HG03565 (cell line): ENCODE measurements at regions not wholly inside any gene's neighbourhood (a gene's known extent, or its start where the extent isn't known, plus 50 kb on each side); places are given as distances from the start of the nearest gene placed in this dataset.

ENCODE experiments used
- ATAC-seq: cut with Tn5 transposase; IDR thresholded peaks from one replicate; pipeline ENCODE4 v1.9.1; 2021; ENCODE audit warnings: mild to moderate bottlenecking, moderate library complexity; ENCODE audit not compliant: unreplicated experiment

DNA sequence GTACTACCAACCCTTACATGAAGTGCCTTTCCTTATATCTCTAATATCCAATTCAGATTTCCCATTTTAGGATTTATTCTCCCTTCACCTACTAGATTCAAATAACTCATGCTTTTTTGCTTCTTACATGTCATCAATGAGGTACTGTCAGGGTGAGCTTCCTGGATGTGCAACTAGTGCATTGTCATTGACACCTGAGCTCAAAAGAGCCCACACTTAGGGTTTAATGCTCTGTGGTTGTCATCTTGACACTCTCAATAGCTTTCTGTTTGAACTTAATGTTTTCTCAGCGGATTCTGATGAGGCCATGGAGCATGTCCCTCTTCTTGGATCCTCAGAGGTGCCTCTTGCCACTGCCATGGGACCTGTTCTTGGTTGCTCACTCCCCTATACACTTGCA, 1033.3 kb upstream of the EYS start:
- ATAC-seq = no peak

DNA sequence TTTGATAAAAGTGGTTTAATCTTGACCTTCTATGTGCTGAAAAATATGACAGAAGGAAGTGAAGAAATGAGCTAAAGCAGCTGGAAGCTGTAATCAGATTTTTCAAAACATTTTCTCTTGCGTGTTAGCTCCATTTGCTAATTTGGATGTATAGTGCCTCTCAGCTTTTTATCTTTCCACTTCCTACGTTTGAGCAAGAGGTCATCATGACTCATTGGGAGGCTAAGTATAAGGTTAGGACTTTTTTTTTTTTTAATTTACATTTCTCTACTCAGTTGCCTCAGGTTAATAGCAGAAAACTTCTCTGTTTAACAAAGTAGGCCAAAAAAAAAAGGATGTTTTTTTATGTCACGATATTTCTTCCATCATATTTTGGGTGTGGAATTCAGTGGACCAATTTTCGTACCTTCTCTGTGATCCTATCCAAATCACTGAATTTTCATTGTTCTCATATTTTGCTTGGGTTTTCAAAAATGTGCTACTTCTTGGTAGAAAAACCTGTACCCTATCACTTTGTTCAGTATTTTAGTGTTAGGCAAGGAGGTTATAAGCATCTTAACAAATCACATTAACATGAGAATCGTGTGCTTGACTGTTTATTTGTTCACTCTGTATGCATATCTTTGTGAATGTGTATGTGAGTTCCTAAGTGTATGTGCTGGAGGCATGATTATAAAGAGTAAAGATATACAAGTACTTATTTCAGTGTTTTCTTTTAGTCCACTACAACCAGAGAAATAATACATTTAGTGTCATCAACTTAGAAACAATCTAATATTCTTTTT, 1028.3 kb upstream of the EYS start:
- no peak for ATAC-seq

GRCh38 chr6:66731310-66731709, 1024.3 kb upstream of the EYS start:
- no peak for ATAC-seq

DNA sequence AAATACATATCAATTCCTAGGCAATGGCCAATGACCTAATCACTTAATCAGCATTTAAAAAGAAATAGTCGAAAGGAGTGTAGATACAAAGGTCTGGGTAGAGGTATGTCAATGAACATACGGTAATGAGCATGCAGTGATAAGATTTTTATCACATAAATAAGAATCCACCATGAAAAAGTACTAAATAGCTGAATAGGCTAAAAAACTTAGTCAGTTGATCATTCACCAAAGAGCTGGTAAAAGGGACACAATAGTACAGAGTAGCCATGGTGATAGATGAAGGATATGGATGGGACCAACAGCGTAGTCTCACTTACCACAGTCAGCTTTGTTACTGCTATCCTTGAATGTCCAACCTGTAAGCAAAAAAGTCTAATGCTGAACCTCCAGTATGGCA, 1018.6 kb upstream of the EYS start:
- no peak for ATAC-seq

DNA sequence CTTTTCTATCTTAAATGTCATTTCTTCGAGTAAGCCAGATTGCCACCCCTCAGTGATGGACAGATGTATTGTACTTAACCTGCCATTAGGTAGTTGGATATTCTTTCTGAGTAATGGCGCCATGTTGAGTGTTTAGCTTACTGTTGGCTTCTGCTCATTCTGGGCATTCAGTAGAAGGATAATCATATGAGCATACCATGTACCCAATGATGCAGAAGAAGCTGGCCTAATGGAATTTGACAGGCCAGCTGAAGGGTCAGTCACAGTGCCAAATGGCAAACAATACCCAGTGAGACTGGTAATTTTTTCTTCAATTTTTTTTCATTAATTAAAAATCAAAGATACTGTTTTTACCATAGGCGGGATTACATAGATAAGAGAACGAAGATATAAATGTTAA, 1010.8 kb upstream of the EYS start:
- ATAC-seq = no peak

- ATAC-seq = no peak
These were observed 992.4 kb upstream of the EYS start for GRCh38 chr6:66699385-66699784.

DNA sequence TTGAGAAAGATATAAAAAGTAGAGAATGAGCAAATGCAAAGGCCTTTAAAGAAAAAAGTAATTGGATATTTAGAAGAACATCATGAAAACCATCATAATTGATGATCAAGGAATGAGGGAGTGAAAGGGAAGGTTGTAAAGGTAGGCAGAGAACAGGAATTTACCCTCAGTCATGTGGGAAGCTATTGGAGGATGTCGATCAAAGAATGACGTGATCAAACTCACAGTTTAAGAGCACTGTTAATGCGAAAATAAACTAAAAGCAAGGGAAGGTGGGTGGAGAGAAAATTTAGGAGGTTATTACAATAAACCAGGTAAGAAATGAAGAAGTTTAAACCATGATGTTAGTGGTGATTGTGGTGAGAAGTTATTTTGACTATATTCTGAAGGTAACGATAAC, 982.6 kb upstream of the EYS start:
- ATAC-seq = no peak

GRCh38 chr6:66687611-66688140, 980.6 kb upstream of the EYS start:
- ATAC-seq = no peak

- no peak for ATAC-seq
These were observed 968.9 kb upstream of the EYS start for GRCh38 chr6:66675906-66676305.

DNA sequence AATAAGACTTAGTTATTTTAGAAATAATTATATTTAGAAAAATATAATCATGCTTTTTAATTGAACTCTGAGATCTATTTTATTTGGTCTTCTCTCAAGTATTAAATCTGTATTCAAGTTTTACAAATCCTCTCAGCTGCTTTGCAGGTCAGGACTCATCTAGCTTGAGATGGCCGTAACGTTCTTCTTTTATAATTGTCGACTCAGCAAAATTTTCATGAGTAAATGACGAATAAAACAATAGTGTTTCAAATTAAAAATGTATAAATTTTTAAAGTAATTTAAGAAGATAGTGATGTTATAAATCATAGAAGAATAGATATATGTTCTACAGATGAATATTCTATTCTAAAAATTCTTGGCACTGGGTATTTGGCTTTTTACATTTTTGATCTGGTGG, 957.1 kb upstream of the EYS start:
- ATAC-seq = no peak

DNA sequence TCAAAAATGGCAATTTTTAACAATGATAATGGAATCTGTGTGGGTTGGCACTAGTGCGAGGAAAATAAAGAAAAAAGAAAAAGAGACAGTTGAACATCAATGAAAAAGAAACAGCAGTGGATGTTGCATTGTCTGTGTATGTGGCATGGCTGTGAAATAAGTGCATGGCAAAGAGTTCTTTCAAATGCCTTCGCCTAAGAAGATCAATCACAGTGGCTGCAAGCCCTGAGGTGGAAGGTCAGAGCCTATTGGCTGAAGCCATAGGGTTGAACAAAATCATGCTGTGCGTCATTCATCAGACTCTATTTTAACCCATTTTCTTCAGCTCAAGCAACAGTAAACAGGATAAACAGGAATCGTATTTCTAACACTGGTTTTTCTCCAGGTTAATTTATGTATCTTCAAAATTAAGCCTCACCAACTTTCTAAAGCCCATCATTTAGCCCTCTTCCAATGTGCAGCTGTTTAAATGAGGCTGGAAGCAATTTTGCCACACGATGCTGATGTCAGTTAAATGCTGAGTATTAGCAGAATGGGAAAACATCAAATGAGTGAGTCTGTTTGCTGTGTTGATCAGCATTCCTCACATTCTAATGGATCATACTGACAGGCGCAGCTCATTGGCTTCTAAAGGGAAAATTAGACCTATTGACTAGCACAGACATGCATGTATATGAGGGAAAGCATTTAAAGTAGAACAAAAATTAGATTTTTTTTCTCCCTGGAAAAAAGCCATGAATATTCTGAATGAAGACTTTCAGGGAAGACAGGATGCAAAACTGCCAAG, 955.9 kb upstream of the EYS start:
- ATAC-seq = no peak

GRCh38 chr6:66662196-66662595, 955.2 kb upstream of the EYS start:
- no peak for ATAC-seq

DNA sequence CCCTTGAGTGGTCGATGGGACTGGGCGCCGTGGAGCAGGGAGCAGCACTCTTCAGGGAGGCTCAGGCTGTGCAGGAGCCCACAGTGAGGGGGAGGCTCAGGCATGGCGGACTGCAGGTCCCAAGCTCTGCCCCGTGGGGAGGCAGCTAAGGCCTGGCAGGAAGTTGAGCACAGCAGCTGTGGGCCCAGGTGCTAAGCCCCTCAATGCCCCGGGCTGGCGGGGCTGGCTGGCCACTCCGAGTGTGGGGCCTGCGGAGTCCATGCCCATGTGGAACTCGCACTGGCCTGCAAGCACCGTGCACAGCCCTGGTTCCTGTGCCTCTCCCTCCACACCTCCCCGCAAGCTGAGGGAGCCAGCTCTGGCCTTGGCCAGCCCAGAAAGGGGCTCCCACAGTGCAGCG, 948.4 kb upstream of the EYS start:
- ATAC-seq = no peak

DNA sequence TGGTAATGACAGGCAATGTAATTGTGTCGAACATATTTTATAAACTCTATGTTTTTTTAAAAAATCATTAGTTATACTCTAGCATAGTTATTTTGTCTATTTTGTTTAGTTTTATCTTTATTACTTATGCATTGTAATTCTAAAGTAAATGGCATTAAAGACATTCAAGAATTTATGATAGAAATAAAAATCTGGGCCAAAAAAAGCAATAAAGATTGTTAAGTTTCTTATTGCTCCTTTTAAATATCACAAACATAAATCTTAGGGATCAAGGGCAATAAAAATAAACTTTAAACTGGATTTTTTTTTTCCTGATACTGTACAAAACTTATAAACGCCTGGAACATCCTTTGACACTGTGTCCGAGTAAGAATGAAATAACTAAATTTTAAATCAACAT, 931.5 kb upstream of the EYS start:
- ATAC-seq = no peak

GRCh38 chr6:66638099-66638498, 931.1 kb upstream of the EYS start:
- ATAC-seq = no peak

DNA sequence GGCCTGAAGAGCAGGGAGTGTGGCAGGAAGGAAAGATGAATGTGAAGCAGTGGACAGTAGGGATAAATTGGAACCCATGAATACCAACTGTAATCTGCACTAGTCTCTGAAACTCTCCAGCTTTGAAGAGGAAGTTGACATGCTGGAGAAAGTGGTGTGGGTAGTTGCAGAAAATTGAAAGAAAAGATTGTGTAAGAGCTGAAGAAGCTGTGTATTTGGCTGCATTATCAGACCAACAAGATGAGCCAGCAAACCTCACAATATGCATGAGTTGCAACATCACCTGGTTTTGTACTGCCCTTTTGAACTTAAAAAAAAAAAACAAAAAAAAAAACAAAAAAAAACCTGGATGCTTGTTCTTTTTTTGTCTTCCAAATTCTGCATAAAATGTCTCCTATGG, 921.9 kb upstream of the EYS start:
- ATAC-seq = no peak

GRCh38 chr6:66623050-66623449, 916.0 kb upstream of the EYS start:
- ATAC-seq = no peak

- ATAC-seq = no peak
These were observed 898.9 kb upstream of the EYS start for GRCh38 chr6:66605971-66606370.

DNA sequence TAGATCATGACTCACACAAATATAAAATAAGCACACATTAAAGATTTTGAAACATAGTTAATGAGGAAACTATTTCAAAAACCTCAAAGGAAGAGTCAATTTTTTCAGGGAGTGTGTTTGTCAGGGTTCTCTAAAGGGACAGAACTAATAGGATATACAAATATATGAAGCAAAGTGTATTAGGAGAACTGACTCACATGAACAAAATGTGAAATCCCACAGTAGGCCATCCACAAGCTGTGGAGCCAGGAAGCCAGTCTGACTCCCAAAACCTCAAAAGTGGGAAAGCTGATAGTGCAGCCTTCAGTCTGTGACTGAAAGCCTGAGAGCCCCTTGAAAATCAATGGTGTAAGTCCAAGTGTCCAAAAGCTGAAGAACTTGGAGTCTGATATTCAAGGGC, 898.0 kb upstream of the EYS start:
- ATAC-seq = no peak

DNA sequence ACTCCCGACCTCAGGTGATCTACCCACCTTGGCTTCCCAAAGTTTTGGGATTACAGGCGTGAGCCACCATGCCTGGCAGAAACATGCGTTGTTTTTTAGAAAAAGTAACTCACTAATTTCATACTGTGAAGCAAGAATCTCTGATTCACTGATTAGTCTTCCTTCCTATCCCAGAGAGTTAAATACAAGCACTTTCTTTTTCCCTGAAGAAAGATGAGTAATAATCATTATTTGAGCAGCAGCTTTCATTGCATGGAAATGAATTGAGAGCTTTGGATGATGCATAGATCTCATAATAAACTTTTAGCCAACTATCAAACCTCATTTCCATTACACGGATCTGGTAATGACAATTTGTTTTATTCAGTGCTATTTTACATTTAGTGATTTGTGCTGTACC, 892.5 kb upstream of the EYS start:
- ATAC-seq = no peak

DNA sequence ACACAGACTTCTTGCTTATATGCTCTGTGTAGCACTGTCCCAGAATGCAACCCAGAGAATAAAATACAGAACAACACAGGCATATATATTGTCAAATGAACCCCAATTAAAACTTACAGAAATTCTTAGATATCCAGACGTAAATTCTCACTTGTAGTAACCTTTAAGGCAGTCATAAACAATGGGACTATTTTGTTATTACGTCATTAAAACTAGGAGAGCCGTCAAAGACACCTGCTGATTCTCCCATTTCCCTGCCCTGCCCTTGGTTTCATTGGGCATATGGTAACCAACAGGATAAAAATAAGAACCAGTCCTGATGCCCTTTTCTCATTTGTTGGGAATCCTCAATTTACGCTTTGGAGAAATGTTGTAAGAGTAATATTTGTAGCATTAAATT, 871.3 kb upstream of the EYS start:
- ATAC-seq = no peak

DNA sequence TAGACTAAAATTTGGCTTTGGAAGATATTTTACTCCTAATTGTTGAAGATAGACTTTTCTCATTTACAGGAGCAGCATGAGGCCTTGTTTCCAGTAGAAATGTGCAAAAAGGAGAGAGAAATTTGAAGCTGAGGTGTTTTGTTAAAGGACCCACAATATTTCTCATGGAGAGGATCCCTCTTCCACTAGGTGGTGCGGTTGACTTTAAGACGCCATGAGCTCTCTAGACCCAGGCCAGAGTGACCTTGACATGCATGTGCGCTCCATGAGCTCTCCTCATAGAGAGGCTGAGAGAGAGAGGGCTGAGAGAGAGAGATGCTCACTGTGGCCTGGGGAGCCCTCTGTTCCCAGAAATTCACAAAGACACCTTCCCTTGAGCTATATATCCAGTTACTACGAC, 861.2 kb upstream of the EYS start:
- no peak for ATAC-seq
